ENCODE measurements at regions not wholly inside any gene's neighbourhood (a gene's known extent, or its start where the extent isn't known, plus 50 kb on each side); places are given as distances from the start of the nearest gene placed in this dataset.
"Not testable (repeated sequence)": the region's sequence is repeated elsewhere in the genome, so short reads cannot be mapped to it uniquely, and the experiment has no call there.

- DNase-seq (ENCODE audit: low read depth) = no peak
- in situ Hi-C loops (cut with HindIII; ENCODE audit: low pct_unique_long_range_greater_than_20kb, low sequenced_read_pairs) = no loop called here
These were observed 95.1 kb upstream of the CAV2 start for GRCh38 chr7:116404389-116404788.

- in situ Hi-C loops (cut with HindIII; ENCODE audit: low pct_unique_long_range_greater_than_20kb, low sequenced_read_pairs) = no loop called here
- DNase-seq (ENCODE audit: low read depth) = no peak
These were observed 93.7 kb upstream of the CAV2 start for GRCh38 chr7:116405810-116406209.

DNA sequence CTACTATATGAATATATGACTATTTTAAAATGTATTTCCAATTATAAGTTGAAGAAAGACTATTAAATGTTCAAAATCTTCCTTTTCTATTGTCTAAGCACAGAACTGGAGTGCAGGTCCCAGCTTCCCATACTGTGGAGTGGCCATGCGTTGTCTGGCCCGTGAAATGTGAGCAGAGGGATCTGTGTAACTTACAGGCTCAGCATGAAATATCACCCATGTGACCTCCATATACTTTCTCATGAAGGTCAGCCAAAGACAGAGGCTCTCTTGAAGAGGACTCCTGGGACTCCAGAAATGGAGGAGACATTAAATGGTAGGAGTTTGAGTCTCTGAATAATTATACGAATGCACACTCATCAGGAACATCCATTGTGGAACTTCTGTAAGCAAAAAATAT is 92.4 kb upstream of the CAV2 start:
- in situ Hi-C loops (cut with HindIII; ENCODE audit: low pct_unique_long_range_greater_than_20kb, low sequenced_read_pairs) = no loop called here

DNA sequence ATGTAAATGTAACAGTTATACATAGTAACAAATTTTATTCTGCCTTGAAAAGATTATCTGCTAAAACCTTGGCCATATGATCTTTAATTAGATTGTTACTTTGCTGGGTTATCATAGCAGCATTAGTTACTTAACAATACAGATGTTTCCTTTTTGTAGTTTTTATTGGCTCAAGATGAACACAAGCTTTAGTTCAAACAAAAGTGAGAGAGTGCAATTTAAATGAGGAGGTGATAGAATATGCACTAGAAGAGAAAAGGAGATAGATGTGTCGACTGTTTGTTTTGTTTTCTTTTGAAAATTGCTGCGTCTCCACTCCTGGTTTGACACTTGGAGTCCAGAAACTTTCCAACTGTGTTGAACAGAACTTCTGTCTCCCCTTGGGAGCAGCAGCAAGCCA is 91.4 kb upstream of the CAV2 start:
- in situ Hi-C loops (cut with HindIII; ENCODE audit: low pct_unique_long_range_greater_than_20kb, low sequenced_read_pairs) = no loop called here
- DNase-seq (ENCODE audit: low read depth) = no peak

More for the DNA sequence above, 92.4 kb upstream of the CAV2 start:
- no peak for DNase-seq (ENCODE audit: low read depth)

- in situ Hi-C loops (cut with HindIII; ENCODE audit: low pct_unique_long_range_greater_than_20kb, low sequenced_read_pairs); DNase-seq (ENCODE audit: low read depth): not testable (repeated sequence)
These were observed 90.6 kb upstream of the CAV2 start for GRCh38 chr7:116408831-116409453.

- DNase-seq (ENCODE audit: low read depth); in situ Hi-C loops (cut with HindIII; ENCODE audit: low pct_unique_long_range_greater_than_20kb, low sequenced_read_pairs): not testable (repeated sequence)
These were observed 88.8 kb upstream of the CAV2 start for GRCh38 chr7:116410694-116411093.

GRCh38 chr7:116417593-116418345 is 81.8 kb upstream of the CAV2 start:
- DNase-seq (ENCODE audit: low read depth) = peak; percentile 17
- in situ Hi-C loops (cut with HindIII; ENCODE audit: low pct_unique_long_range_greater_than_20kb, low sequenced_read_pairs) = no loop called here

- no peak for DNase-seq (ENCODE audit: low read depth)
- in situ Hi-C loops (cut with HindIII; ENCODE audit: low pct_unique_long_range_greater_than_20kb, low sequenced_read_pairs) = no loop called here
These were observed 81.0 kb upstream of the CAV2 start for GRCh38 chr7:116418524-116418923.

DNA sequence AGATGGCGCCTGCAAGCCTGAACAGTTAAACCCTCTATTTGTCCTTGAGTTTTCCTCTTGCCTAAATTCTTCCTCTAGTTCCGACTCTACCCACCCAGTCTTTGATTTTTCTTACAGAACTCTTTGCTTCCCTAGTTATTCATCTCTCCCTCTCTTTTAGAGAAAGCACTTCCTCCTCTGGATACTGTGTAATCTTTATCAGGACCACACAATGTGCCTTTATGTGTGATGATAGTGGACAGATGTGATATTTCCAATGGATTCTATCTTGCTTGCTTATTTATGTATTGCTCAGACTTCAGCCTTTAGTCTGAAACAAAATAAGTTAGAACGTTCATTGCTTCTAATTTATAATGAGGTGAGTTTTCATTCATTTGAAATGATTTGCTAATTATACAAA is 79.5 kb upstream of the CAV2 start:
- in situ Hi-C loops (cut with HindIII; ENCODE audit: low pct_unique_long_range_greater_than_20kb, low sequenced_read_pairs) = no loop called here
- no peak for DNase-seq (ENCODE audit: low read depth)

DNA sequence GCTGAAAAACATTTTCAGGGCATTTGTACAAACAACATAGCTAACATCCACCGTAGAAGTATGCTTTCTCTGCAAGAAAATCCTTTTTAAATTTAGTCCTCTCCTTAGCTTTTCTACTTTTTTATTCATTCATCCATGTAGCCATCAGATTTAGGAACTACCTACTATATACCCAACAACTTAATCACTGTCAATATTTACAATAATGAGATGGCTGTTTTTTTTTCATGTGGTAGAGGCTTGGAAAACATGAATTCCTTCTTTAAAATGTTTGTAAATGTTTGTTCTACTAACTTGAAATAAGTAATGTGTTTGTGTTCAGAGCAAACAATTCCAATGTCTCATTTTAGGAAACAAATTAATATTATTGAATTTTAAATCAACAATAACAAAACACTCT is 78.2 kb upstream of the CAV2 start:
- no peak for DNase-seq (ENCODE audit: low read depth)
- in situ Hi-C loops (cut with HindIII; ENCODE audit: low pct_unique_long_range_greater_than_20kb, low sequenced_read_pairs) = no loop called here

DNA sequence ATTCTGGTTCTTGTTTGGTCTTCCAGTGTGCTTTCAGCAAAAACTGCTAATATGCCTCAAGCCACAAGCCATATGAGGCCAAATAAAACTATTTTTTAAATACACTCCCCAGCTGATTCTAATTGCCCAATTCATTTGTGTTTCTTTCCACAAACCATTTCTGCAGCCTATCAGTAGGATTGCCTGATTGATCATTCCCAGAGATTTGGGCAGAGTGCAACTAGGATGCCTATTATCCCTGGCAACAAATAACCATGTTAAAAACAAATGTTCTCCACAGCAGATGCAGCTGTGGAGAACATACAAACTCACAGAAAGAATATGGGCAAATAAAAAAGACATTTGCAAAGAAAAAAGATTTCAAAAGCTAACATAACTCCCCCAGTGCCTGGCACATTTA is 76.9 kb upstream of the CAV2 start:
- DNase-seq (ENCODE audit: low read depth) = no peak
- in situ Hi-C loops (cut with HindIII; ENCODE audit: low pct_unique_long_range_greater_than_20kb, low sequenced_read_pairs) = no loop called here

GRCh38 chr7:116423499-116423898 is 76.0 kb upstream of the CAV2 start:
- DNase-seq (ENCODE audit: low read depth) = no peak
- in situ Hi-C loops (cut with HindIII; ENCODE audit: low pct_unique_long_range_greater_than_20kb, low sequenced_read_pairs) = no loop called here

- in situ Hi-C loops (cut with HindIII; ENCODE audit: low pct_unique_long_range_greater_than_20kb, low sequenced_read_pairs) = no loop called here
- no peak for DNase-seq (ENCODE audit: low read depth)
These were observed 73.8 kb upstream of the CAV2 start for GRCh38 chr7:116425647-116426209.

DNA sequence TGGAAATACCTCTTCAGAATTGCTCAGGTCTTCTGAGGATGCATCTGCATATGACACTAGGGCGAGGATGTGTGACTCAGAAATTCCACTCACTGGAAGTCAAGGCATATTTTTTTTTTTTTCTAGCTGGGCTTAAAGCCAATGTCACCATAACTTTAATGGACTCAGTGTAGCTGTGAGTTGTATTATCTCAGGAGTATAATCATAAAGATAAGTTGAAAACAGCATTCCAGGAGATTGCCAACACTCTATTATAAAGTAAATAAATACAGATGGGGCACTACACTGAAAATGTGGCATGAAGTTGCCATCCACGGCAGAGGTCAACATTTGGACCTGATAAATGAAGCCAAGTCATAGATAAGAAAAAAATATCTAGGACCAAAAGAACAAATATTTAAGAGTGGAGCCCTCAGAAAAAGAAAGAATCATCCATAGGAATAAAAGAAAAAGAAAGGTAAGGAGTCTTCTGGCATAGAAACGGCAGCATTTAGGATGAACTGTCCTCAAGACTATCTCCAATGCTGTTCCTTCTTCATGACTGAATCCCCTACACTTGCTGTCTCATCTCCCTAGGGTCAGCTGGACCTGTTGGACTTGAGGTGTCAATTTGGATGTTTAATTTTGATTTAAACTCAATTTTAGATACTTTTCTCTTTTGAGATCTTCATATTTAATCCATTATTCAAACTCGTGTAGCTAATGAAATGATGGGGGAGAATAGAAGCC is 72.9 kb upstream of the CAV2 start:
- DNase-seq (ENCODE audit: low read depth) = peak; percentile 87
- in situ Hi-C loops (cut with HindIII; ENCODE audit: low pct_unique_long_range_greater_than_20kb, low sequenced_read_pairs) = no loop called here

DNA sequence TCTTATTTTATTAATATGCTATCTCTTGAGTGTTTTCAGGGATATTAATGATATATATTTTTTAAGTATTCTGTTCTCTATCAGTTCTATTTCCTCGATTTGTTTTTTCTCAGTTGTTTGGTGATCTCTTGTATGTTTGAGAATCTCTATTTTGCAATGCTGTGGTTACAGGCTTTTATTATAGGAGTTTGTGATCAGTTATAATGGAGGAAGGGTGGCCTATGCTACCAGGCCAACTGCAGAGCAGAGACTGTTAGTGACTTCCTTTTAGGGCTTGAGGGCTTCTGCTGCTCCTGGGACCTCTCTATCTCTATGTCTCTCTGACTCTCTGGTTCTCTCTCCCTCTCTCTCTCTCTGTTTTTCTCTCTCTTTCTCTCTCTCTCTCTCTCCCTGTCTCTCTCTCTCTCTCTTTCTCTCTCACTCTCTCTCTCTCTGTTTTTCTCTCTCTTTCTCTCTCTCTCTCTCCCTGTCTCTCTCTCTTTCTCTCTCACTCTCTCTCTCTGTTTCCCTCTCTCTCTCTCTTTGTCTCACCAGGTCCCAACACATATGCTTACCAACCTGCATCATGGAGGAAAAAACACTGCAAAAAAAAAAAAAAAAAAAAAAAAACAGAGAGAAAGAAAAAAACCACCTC is 69.4 kb upstream of the CAV2 start:
- no peak for DNase-seq (ENCODE audit: low read depth)
- in situ Hi-C loops (cut with HindIII; ENCODE audit: low pct_unique_long_range_greater_than_20kb, low sequenced_read_pairs) = no loop called here

DNA sequence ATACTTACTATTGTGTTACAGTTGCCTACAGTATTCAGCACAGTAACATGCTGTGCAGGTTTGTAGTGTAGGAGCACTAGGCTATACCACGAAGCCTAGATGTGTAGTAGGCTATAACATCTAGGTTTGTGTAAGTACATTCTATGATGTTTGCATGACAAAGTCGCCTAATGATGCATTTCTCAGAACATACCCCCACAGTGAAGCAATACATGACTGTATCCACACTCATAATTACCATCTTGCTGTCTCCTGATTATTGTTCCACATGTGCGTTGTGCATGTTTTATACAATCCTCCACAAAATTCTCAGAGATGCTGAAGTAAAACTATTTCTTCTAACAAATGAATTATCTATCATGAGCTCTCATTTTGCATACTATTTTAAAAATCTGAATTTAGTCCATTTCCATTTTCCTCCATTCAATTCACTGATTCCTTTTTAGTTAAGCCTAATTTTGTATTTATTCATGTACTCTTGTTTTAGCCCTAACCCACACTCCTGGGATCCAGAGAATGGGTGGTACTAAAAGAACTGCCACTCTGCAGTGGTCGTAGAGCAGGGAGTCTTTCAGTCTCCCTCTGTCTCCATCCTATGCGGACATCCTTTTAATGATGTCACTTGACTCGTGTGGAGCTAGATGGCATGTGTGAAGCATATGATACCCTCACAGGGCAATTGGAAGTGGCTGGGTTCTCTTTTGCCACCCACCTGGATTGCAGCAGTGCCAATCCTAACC is 67.6 kb upstream of the CAV2 start:
- in situ Hi-C loops (cut with HindIII; ENCODE audit: low pct_unique_long_range_greater_than_20kb, low sequenced_read_pairs) = no loop called here
- no peak for DNase-seq (ENCODE audit: low read depth)

DNA sequence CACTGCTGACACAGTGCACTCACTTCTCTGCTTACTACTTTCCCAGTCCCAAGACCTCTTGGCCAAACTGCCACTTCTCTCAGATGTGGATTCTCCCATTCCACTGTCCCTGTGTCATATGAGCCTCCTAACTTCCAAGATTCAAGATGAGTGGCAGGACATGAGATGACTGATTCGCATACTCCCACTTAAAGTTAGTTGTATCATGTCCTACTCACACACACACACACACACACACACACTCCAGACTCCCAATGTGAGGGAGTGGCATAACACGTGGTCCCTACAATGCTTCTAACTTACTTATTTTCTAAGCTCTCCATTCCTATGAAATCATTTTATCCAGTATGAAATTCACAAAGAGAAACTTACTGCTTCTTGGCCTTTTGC is 67.0 kb upstream of the CAV2 start:
- in situ Hi-C loops (cut with HindIII; ENCODE audit: low pct_unique_long_range_greater_than_20kb, low sequenced_read_pairs) = no loop called here
- no peak for DNase-seq (ENCODE audit: low read depth)

DNA sequence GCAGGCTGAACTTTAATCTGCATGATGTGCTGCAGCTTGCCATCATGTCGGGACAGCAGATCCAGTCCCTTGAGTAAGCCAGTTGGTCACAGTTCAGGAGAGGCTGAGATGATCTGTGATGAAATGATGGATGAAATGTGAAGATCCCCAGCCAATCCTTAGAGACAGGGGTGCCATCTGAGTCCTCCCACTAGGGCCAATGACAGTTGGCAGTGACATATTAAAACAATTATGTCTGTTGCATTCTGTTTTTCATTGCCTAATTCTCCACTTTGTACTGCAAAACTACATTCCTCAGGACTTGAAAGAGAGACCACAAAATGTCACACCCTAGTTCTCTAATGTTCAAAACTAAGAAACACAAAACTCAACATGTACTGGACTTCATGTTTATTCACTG is 66.3 kb upstream of the CAV2 start:
- in situ Hi-C loops (cut with HindIII; ENCODE audit: low pct_unique_long_range_greater_than_20kb, low sequenced_read_pairs) = no loop called here
- DNase-seq (ENCODE audit: low read depth) = no peak

All from Caki2 (cell line).